Smooth muscle cell (in vitro differentiated cells): ENCODE measurements at regions not wholly inside any gene's neighbourhood (a gene's known extent, or its start where the extent isn't known, plus 50 kb on each side); places are given as distances from the start of the nearest gene placed in this dataset.

Source experiments
- DNase-seq: peaks from one replicate; lab custom pipeline; 2025; ENCODE audit not compliant: unreplicated experiment; lab: John Stamatoyannopoulos, UW
- H2AFZ ChIP-seq: fragments of 200-600 bp; sonication (generic); 2 replicates; pipeline ENCODE4 v1.6.0; 2016; ENCODE audit warnings: antibody characterized with exemption, low read depth, mild to moderate bottlenecking
- H3F3A ChIP-seq: fragments of 200-600 bp; sonication (generic); 2 replicates; pipeline ENCODE4 v1.6.0; 2017; ENCODE audit warnings: antibody characterized with exemption, low read depth
- H3K27ac ChIP-seq: fragments of 200-600 bp; sonication (generic); 2 replicates; pipeline ENCODE4 v1.5.1; 2016; ENCODE audit warnings: low read depth, mild to moderate bottlenecking
- H3K27me3 ChIP-seq: fragments of 200-600 bp; sonication (generic); 2 replicates; pipeline ENCODE4 v1.6.1; 2016; ENCODE audit warnings: low read depth, mild to moderate bottlenecking
- H3K36me3 ChIP-seq: fragments of 200-600 bp; sonication (generic); 2 replicates; pipeline ENCODE4 v1.5.1; 2016; ENCODE audit warnings: low read depth
- H3K4me1 ChIP-seq: fragments of 200-600 bp; sonication (generic); 2 replicates; pipeline ENCODE4 v1.5.1; 2016; ENCODE audit warnings: low read depth
- H3K4me2 ChIP-seq: fragments of 200-600 bp; sonication (generic); 2 replicates; pipeline ENCODE4 v1.6.0; 2016; ENCODE audit warnings: mild to moderate bottlenecking
- H3K4me3 ChIP-seq: fragments of 200-600 bp; sonication (generic); 2 replicates; pipeline ENCODE4 v1.5.1; 2016; ENCODE audit warnings: mild to moderate bottlenecking
- H3K79me2 ChIP-seq: fragments of 200-600 bp; sonication (generic); 2 replicates; pipeline ENCODE4 v1.6.0; 2016; ENCODE audit warnings: low read depth, mild to moderate bottlenecking
- H3K9ac ChIP-seq: fragments of 200-600 bp; sonication (generic); 2 replicates; pipeline ENCODE4 v1.6.0; 2016; ENCODE audit warnings: low read depth
- H3K9me3 ChIP-seq: fragments of 200-600 bp; sonication (generic); replicated peaks from 2 replicates; pipeline ENCODE4 v1.5.1; 2016; ENCODE audit warnings: low read depth
- H4K20me1 ChIP-seq: fragments of 200-600 bp; sonication (generic); 2 replicates; pipeline ENCODE4 v1.6.0; 2016; ENCODE audit warnings: low read depth
- CTCF ChIP-seq: fragments of 200-600 bp; sonication (generic); IDR thresholded peaks from 2 replicates; pipeline ENCODE4 v1.5.1; 2017; ENCODE audit warnings: borderline replicate concordance, mild to moderate bottlenecking, antibody characterized with exemption; ENCODE audit not compliant: insufficient read depth, poor library complexity, severe bottlenecking
- WGBS: methylation state at CpG from one replicate; pipeline ENCODE4 v1.1.7; 2016; ENCODE audit warnings: low lambda C conversion rate; 5-methylcytosine and 5-hydroxymethylcytosine counted together

- no peak overlapping the region for H3K4me2 ChIP-seq
- H3K4me1 ChIP-seq = no peaks in the 10 kb centered on the region
- no peak overlapping the region for H3K27ac ChIP-seq
- no peak overlapping the region for H3K4me3 ChIP-seq
- DNase-seq = no peak
- no peak overlapping the region for H3K9ac ChIP-seq
- H3K36me3 ChIP-seq = no peaks in the 10 kb centered on the region
- no peaks in the 10 kb centered on the region for H3K27me3 ChIP-seq
- no peak overlapping the region for H2AFZ ChIP-seq
- no peaks in the 10 kb centered on the region for H3K9me3 ChIP-seq
- 92% methylated on average over 5 of the region's 5 CpGs for WGBS
- no peaks in the 10 kb centered on the region for H3F3A ChIP-seq
- H4K20me1 ChIP-seq = no peaks in the 10 kb centered on the region
- H3K79me2 ChIP-seq = no peaks in the 10 kb centered on the region
- TF ChIP-seq CTCF = no peak
Measured at GRCh38 chr12:13603953-13604352, 377.4 kb downstream of the GRIN2B start.

- H3K4me3 ChIP-seq = no peak overlapping the region
- H3K36me3 ChIP-seq = no peaks in the 10 kb centered on the region
- H3K4me2 ChIP-seq = no peak overlapping the region
- H2AFZ ChIP-seq = no peak overlapping the region
- H4K20me1 ChIP-seq = no peaks in the 10 kb centered on the region
- H3K27ac ChIP-seq = no peak overlapping the region
- 78% methylated on average over 2 of the region's 2 CpGs for WGBS
- no peaks in the 10 kb centered on the region for H3K9me3 ChIP-seq
- no peaks in the 10 kb centered on the region for H3F3A ChIP-seq
- H3K27me3 ChIP-seq = no peaks in the 10 kb centered on the region
- H3K79me2 ChIP-seq = no peaks in the 10 kb centered on the region
- no peak overlapping the region for H3K9ac ChIP-seq
- TF ChIP-seq CTCF = no peak
- no peak for DNase-seq
- H3K4me1 ChIP-seq = no peaks in the 10 kb centered on the region
Measured at GRCh38 chr12:13602172-13602571, 379.2 kb downstream of the GRIN2B start.

GRCh38 chr12:13599176-13599575 lies 382.2 kb downstream of the GRIN2B start:
- no peaks in the 10 kb centered on the region for H3F3A ChIP-seq
- H2AFZ ChIP-seq = no peak overlapping the region
- H3K4me3 ChIP-seq = no peak overlapping the region
- no peaks in the 10 kb centered on the region for H4K20me1 ChIP-seq
- H3K4me1 ChIP-seq = no peaks in the 10 kb centered on the region
- no peak for DNase-seq
- no peak overlapping the region for H3K27ac ChIP-seq
- H3K4me2 ChIP-seq = no peak overlapping the region
- 77% methylated on average over 4 of the region's 4 CpGs for WGBS
- TF ChIP-seq CTCF = no peak
- H3K36me3 ChIP-seq = no peaks in the 10 kb centered on the region
- H3K79me2 ChIP-seq = no peaks in the 10 kb centered on the region
- no peak overlapping the region for H3K9ac ChIP-seq
- no peaks in the 10 kb centered on the region for H3K9me3 ChIP-seq
- H3K27me3 ChIP-seq = no peaks in the 10 kb centered on the region

- H3K4me1 ChIP-seq = no peaks in the 10 kb centered on the region
- no peak overlapping the region for H3K4me3 ChIP-seq
- no peak overlapping the region for H3K27ac ChIP-seq
- no peak overlapping the region for H2AFZ ChIP-seq
- H3F3A ChIP-seq = no peaks in the 10 kb centered on the region
- H4K20me1 ChIP-seq = no peaks in the 10 kb centered on the region
- H3K36me3 ChIP-seq = no peaks in the 10 kb centered on the region
- no peaks in the 10 kb centered on the region for H3K27me3 ChIP-seq
- H3K79me2 ChIP-seq = no peaks in the 10 kb centered on the region
- DNase-seq = no peak
- no peak overlapping the region for H3K9ac ChIP-seq
- 95% methylated on average over 2 of the region's 2 CpGs for WGBS
- H3K4me2 ChIP-seq = no peak overlapping the region
- no peak for TF ChIP-seq CTCF
- H3K9me3 ChIP-seq = no peaks in the 10 kb centered on the region
Measured at GRCh38 chr12:13597837-13598236, 383.6 kb downstream of the GRIN2B start.
